Skeletal muscle cell (primary cell): ENCODE measurements at regions not wholly inside any gene's neighbourhood (a gene's known extent, or its start where the extent isn't known, plus 50 kb on each side); places are given as distances from the start of the nearest gene placed in this dataset.

Experiments
- DNase-seq: peaks from one replicate; pipeline ENCODE4 v3.0.0-alpha.2; 2010; ENCODE audit warnings: low read depth
- H3K4me3 ChIP-seq: 2 replicates; pipeline ENCODE4 v1.5.1; 2011; ENCODE audit warnings: low read depth, mild to moderate bottlenecking, control low read depth, low read length, moderate library complexity

DNA sequence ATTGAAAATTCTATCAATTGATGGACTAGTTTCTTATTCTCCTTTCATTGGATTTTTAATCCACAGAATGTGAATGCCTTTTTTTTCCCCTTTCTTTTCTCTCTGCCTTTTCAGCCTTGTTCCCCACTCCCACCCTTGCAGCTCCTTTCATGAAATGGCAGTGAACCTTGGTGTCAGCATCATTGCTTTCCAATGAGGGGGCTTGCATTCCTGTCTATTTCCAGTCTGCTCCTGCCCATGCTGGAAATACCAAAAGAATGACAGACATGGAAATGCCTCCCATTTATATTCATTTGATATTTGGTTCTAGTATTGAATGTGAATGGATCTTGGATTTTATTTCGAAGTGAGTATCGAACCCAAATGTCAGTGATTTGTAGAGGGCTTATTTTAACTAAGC is 162.7 kb upstream of the SGCD start:
- no peak overlapping the region for H3K4me3 ChIP-seq
- DNase-seq: no peak

DNA sequence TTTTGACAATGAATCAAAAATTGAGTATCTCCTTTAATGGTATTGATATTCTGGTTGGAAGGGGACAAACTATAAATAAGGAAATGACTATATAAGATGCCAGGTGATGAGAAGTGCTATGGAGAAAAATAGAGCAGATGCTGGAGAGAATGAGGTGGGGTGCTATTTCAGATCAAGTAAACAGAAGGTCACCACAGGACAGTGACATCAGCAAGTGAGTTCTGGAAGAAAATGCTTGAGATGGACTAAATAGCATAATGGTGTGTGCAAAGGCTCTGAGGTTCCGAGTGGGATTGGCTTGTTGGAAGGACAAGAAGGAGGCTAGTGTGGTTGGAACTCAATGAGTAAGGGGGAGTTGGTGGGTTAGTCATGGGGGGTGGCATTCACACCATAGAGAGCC is 157.5 kb upstream of the SGCD start:
- no peak for DNase-seq
- no peak overlapping the region for H3K4me3 ChIP-seq

DNA sequence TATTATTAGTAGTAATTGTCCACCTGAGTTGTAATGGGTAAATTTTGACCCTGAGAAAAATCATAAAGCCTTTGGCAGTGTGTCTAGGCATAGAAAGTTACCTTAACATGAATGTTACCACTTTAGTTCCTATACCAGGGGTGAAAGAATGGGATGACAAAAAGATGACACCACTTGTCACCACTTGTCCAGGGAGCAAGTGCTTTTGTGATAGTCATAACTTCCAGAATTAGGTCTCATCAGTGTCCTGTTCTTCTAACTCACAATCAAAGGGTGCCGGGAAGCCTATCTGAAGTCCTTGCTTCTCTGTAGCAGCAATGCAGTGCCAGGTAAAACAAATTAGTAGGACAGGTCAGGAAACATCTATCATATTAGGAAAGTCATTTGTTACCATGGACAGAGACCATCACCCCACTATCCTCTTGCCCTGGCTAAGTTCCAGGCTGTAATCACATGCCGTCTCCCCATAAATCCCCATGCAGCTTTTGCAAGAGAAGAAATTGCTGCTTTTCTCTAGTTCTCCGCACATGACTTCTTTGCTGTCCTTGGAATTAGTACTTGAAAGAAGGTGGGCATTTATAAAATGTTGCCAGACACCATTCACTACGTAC is 156.5 kb upstream of the SGCD start:
- H3K4me3 ChIP-seq: no peak overlapping the region
- no peak for DNase-seq

DNA sequence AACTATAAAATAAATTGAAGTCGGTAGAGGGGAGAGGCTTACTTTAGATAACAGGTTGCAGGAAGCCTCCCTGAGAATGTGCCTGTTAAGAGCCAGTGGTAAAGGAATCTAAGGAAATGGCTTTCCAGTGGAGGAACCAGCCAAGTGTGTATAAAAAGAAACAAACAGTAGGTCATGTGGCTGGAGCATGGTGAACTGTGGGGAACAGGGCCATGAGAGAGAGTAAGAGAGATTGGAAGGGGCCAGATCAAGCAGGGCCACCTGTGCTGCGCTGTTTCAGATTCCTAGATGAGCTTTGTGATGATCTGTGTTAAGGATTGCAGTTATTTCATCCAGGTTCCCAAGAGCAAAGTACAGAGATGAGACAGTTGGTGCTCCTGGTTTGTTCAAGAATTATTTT is 152.7 kb upstream of the SGCD start:
- H3K4me3 ChIP-seq: no peak overlapping the region
- no peak for DNase-seq

DNA sequence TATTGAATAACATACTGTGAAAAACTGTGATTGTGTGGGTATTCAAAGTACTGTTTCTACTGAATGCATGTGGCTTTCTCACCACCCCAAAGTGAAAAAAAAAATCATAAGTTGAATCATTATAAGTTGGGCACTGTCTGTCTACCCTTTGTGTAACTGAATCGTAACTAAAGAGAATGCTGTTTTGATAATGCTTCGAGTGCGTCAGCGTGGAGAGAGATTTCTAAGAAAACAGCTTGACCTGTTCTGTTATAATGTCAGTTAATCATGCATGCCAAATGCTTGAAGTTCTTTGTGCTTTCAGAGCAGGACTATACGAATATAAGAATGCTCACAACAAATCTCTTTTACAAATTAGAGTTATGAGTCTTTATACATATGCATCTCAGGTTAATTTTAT is 148.8 kb upstream of the SGCD start:
- H3K4me3 ChIP-seq: no peak overlapping the region
- no peak for DNase-seq

DNA sequence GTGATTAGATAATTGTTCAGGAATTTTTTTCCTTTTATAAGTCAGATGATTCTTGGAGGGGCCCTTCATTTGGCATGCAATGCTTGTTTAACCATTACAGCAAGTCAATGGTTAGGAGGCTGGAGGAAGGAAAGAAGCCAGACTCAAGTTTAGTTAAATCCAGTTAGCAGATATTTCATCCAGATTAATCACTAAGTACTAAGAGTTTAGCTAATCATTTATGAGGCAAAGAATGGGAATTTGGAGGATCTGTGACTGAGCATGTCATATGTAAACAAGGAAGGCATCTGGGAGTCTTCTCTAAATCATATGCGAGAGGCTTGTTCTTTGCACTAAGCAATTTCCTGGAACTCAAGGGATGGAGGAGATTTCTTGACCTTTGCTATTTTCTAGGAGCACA is 145.3 kb upstream of the SGCD start:
- no peak overlapping the region for H3K4me3 ChIP-seq
- DNase-seq: no peak

DNA sequence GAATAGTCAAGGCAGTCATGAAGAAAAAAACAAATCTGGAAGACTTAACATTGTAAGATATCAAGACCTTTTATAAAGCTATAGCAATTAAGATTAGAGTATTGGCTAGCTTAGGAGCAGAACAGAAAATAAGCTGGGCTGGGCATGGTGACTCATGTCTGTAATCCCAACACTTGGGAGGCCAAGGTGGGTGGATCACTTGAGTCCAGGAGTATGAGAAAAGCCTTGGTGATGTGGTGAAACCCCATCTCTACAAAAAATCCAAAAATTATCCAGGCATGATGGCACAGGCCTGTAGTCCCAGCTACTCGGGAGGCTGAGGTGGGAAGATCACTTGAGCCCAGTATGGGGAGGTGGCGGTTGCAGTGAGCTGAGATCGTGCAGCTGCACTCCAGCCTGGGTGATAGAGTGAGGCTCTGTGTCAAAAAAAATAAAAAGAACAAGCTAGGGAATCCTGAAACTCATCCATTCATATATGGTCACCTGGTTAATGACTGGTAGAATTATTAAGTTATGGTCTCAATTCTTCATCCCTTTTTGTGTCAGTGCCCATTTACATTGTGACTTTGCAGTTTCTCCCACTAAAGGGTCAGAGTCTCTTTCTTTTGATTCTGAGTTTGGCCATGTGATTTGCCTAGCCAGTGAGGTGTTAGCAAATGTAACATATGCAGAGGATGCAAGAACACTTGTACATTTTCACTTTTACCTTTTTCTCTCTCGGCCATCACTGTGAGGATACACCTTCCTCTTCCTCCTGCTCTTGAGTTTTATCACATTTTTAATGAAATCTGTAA is 144.6 kb upstream of the SGCD start:
- no peak for DNase-seq
- no peak overlapping the region for H3K4me3 ChIP-seq

DNA sequence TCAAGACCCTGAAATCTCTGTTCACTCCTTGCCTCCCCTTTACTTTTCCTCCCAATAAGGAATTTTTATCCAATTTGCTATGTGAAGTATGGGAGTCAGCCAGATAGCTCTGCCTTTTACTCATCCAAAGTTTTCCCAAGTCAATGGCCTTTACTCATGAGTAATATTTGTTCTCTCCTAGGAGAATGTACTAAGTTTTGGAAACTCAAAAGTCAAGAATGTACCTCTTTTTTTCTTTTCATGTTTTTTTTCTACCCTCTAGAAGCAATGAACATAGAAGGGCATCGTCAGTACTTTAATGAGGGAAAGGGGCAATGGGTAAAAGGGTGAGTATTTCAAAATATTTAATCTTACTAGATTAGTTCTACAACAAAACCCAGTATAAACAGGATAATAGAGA is 140.2 kb upstream of the SGCD start:
- DNase-seq: peak; percentile 45
- H3K4me3 ChIP-seq: no peak overlapping the region

DNA sequence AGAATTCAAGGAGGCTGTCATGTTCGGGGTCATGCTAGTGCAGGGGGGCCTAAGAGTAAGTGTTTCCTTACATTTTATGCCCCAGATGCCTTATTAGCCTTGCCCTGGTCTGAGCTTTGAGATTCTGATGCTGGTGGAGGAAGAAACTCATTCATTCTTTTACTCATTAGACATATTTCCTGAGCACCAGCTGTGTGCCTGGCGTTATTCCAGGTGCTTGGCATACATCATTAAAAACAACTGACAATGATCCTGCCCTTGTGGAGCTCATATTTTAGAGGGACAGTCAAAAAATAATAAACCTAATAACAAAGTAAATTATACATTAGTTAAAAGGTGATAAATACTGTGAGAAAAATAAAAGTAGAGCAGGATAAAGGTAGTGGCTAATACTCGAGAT is 138.9 kb upstream of the SGCD start:
- H3K4me3 ChIP-seq: no peak overlapping the region
- no peak for DNase-seq

DNA sequence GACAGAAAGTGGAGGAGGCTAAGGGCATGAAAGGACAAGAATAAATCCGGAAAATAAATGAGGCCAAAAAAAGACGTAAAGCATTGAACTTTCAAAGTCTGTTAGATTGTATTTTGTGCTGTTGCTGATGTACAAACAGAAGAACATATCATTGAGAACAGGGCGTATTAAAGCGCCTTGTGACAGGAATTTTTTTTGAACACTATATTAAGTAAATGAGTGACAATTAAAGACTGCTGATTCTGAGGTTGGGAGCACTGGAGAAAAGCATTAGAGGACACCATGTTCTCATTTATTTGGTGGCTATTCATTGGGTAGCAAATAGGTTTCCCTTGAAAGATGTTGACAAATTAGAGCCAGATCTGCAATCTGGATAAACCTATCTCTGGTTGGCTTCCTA is 137.3 kb upstream of the SGCD start:
- no peak for DNase-seq
- no peak overlapping the region for H3K4me3 ChIP-seq

DNA sequence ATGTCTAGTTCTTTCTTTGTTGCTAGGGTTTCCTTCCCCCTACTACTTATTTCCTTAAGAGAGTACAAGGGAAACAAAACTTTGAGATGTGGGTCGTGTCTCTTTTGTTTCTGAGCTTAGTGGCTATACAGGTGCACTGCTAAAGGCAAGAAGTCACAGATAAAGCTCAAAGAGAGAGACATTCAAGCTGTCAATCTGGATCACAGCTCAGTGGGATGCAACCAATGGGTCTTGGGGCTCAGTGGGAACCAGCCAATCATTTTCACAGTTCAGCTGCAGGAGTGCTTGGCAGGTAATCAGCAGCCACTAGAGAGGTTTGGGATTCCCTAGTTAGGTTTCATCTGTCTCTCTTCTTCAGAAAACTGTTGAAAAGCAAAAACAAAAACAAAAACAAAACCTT is 135.4 kb upstream of the SGCD start:
- no peak overlapping the region for H3K4me3 ChIP-seq
- DNase-seq: no peak

DNA sequence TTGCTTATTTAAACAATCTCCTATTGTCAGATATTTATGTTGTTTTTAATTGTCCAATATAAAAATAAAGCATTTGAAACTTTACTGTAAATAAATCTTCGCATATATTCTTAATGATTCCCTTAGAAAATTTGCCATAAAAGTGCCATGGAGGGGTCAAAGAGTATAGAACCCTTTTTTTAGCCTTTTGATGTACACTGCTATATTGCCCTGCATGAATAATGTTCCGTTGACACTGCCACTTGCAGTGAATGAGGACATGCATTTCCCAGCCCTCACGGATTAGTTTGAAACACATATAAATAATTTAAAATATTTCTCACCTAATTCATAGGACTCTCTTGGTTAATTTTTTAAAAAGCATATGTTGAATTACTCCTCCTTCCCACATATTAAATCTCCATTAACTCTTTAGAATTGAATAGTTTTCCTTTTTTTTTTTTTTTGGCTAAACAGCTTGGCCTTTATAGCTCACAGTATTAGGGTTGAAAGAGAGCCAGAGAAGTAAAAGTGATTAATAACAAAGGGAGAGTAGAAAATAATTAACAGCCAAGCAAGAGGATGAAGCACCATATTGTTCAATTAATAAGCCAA is 129.8 kb upstream of the SGCD start:
- H3K4me3 ChIP-seq: no peak overlapping the region
- no peak for DNase-seq

DNA sequence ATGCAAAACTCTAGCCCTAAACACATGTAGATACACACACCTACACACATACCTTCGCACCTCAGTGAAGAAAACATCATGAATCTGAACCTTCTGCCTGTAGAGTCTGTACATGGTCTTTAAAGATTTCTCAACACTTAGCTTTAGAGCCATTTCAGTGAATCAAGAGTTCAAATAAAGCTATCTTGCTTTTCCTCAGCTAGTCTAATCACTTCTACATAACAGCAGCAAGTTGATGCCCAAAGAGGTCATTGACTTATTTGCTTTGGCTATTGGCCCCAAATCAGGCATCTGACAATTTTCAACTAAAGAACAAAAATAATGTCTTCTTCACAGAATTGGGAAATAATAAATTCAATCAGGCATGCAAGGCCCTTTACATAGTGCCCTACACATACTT is 127.9 kb upstream of the SGCD start:
- DNase-seq: no peak
- no peak overlapping the region for H3K4me3 ChIP-seq

DNA sequence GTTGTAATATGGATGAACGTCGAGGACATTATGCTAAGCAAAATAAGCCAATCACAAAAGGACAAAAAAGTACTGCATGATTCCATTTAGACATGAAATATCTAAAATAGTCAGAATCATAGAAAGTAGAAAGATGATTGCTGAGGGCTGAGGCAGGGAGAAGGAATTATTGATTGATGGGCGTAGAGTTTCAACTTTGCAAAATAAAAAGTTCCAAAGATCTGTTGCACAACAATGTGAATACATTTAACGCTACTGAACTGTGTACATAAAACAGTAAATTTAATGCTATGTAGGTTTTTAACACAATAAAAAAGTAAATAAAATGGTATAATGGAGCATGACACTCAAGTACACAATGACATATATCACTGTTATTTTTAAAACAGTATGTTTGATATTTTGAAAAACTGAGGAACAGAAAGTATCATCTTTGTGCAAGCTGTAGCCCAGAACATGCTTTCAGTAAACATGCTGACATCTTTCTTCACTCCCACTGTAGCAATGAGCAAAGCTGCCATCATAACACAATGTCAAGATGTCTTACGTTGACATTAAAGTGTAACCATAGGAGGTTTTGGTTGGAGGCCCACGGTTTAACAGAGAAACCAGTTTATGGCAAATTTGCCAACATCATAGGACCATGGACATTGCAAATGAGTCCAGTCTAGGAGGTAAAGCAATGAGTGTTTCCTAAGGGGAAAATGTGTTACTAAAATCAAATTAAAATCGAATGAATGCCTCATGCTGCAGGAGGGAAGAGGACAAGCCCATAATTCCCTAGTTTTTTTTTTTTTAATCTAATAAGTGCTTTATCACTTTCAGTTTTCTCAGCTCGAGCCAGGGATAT is 125.8 kb upstream of the SGCD start:
- DNase-seq: no peak
- H3K4me3 ChIP-seq: no peak overlapping the region

DNA sequence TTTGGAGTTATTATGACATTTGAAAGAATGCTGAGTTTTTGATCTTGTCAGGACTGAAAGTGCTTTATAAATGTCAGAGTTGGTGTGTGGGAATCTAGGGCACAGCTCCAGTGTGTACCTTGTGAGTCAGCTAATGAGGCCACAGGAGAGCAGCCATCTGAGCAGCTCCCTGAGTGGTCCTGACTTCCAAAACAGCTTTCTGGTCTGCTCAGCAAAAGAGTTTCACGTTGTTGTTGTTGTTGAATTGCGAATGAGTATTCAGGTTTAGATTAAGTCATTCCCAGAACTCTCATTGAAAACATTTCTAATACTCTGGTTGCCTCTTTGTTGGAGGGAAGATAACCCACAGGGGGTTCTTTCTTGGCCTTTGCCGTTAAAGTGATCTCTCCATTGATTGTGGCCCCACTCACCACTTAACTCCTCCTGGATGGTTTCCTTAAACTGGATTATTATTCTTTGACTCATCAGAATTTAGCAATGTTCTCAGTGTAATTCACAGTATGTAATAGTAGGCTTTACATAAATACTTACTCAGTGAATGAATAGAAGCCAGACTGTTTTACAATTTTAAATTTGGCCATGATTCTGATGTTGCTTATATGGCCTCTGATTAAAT is 125.1 kb upstream of the SGCD start:
- peak; percentile 89 for DNase-seq
- H3K4me3 ChIP-seq: no peak overlapping the region

DNA sequence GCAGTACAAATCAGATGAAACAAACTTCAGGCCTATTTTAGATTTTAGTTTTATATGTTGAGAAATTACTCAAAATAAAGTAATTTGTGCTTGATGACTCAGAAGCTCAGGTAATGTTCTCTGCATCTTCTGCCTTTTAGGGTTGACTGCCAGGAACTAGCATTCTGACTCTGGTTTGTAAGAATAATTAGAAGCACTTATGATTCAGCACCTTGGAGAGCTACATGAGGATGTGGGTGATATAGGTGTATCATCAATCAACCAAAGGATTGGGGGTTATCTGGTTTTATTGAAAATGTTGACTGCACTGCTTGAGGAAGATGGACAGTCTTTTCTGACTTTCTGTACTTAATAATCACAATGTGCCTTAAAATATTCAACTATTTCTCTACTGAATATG is 118.7 kb upstream of the SGCD start:
- H3K4me3 ChIP-seq: no peak overlapping the region

DNA sequence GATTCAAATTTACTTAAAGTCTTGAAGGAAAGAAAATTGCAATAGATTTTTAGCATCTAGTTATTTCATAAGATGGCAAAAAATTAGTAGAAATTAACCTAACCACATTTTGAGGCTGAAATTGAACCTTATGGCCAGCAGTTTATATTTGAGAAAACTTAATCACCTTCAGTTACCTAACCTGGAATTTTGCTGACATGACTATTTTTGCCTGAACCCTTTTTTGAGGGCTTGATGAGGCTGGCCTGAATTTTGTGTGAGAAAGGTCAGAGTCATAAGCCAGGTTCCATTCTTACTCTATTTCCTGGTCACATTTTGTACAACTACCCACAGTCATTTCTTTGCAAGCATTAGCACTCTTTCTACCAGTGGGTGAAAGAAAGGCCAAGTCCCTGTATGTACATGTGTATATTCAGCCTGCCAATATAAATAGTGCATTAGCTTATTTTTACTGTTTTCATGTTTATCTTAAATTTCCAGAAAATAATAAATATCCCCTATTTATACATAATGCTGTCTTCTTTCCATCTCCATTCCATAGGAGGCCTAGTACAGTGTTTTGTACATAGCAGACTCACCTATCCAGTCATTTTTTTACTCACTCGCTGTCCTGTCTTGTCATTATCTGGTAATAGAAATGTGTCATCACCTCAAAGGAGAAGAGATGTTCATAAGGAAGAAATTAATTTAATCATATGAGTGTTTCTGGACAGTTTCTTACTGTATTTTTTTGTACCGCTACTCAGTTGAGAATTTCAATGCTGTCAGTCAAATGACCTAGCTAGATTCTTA is 108.4 kb upstream of the SGCD start:
- DNase-seq: no peak
- H3K4me3 ChIP-seq: no peak overlapping the region

More for the DNA sequence above, 118.7 kb upstream of the SGCD start:
- DNase-seq: no peak

DNA sequence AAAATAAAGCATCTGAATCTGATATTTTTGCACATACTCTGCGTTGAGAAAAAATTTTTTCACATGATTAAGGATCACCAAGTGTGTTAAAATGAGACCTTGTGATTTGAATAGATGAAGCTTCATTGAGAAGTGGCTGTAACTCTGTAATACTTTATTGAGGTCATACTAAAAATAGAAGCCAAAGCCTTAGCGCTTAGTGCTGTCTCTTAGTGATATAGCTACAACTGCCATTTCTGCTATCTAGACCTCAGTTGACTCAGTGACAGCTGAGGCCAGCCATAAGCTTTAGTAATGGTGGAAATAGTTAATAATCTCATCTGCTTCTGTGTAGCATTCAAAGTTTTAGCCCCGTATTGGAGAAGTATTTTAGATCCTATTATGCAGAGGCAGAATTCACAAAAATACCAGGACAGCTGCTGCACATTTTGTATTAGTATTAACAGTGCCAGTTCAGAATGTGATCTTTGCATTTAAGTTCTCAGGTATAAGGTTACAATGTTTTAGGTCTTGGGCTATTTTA is 107.4 kb upstream of the SGCD start:
- DNase-seq: no peak

DNA sequence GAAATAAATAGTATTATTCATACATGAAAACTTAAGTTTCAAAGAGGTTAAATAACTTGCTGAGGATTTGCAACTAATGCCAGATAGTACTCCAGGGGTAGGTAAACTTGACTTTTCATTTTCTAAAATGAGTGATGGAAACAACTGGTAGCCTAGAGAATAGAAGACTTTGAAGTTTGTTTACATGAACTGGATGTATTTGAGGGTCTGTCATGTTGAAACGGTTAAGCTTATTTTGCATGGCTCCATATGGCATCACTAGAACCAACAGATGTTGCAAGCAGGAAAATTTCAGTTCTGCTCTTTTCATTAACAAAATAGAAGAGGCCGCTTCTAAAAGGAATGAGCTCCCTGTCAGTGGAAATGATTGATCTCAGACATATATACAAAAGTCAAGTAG is 105.1 kb upstream of the SGCD start:
- DNase-seq: no peak
- H3K4me3 ChIP-seq: no peak overlapping the region

More for the DNA sequence above, 107.4 kb upstream of the SGCD start:
- no peak overlapping the region for H3K4me3 ChIP-seq
